HG03439 (cell line): ENCODE measurements at regions not wholly inside any gene's neighbourhood (a gene's known extent, or its start where the extent isn't known, plus 50 kb on each side); places are given as distances from the start of the nearest gene placed in this dataset.
"Not testable (repeated sequence)": the region's sequence is repeated elsewhere in the genome, so short reads cannot be mapped to it uniquely, and the experiment has no call there.

Experiments used
- ATAC-seq: cut with Tn5 transposase; IDR thresholded peaks from one replicate; pipeline ENCODE4 v1.9.1; 2021; ENCODE audit warnings: mild to moderate bottlenecking, moderate library complexity; ENCODE audit not compliant: unreplicated experiment

DNA sequence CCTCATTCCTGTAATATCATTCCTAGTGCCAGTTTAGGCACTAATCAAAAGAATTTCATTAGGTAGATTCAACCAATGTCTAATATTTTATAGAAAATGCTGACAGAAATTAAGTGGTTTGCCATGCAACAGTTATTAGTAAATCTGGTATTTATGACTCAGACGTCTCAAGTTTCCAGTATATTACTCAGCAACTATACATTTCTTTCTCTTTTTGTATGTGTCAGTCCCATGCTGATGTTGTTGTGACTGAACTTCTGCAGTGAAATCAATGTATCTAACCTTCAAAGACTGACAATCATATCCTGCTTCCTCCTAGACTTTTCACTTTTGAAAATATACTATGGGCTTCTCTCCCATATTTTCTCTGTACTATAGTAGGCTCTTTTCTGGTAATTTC lies 822.5 kb downstream of the NR2F1-AS1 start:
- no peak for ATAC-seq

- no peak for ATAC-seq
Measured at GRCh38 chr5:92749943-92750342, 831.1 kb downstream of the NR2F1-AS1 start.

DNA sequence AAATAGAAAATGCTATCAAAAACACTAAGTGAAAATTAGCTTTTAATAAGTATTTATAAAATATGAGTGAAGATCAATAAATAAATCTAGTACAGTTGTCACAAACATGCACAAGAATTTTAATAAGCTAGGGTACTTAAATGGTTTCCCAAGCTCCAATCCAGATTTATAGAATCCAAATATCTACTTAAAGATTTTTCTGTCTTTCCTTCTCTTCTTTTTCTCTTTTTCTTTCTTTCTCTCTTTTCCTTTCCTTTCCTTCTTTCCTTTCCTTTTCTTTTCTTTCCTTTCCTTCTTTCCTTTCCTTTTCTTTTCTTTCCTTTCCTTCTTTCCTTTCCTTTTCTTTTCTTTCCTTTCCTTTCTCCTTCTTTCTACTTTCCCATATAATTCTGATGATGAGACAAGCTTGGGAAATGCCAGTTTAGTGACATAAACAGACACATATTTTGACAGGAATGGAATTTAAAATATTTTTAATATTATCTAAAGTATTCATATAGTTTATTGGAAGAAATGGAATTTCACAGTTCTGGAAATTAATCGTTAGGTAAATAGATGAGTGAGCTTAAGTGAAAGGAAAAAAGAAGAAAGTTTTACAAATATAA lies 832.8 kb downstream of the NR2F1-AS1 start:
- ATAC-seq: no peak

DNA sequence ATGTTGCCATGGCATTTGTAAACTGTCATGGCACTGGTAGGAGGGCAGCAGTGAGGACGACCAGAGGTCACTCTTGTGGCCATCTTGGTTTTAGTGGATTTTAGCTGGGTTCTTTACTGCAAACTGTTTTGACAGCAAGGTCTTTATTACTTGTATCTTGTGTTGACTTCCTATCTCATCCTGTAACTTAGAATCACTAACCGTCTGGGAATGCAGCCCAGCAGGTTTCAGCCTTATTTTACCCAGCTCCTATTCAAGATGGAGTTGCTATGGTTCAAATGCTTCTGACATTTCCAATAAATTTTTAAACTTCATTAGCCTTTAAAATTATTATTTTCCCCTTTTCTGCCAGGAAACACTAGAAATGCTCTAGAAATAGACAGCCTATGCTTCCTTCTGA lies 839.1 kb downstream of the NR2F1-AS1 start:
- no peak for ATAC-seq

DNA sequence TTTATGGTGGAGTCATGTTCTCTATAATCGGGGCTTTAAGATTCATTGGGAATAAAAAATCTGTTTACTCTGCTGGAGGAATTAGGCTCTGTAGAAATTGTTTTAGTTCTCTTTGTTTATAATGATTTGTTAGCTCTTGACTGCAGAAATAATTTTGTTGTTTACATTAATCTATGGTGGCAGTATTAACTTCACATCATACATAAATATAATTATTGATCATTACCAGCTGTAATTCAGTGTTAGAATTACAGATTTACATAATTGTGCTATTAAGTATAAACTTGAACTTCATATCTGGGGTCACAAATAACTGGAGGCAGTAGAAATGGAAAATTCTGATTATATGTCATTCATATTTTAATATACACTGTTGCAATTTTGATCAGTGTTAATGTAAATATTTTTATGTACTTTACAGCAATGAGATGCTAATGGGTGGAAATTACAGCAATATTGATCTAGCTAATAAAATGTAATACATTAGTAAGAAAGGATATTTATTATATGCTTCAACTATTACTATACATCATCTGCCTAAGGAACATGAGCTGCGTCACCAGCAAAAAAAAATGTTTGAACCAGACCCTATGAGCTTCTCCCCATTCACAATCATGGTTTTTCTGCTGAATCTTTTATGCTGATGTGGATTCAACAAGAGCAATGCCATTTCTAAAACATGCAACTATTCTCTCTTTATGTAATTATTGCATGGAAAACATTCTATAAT lies 846.6 kb downstream of the NR2F1-AS1 start:
- ATAC-seq: no peak

DNA sequence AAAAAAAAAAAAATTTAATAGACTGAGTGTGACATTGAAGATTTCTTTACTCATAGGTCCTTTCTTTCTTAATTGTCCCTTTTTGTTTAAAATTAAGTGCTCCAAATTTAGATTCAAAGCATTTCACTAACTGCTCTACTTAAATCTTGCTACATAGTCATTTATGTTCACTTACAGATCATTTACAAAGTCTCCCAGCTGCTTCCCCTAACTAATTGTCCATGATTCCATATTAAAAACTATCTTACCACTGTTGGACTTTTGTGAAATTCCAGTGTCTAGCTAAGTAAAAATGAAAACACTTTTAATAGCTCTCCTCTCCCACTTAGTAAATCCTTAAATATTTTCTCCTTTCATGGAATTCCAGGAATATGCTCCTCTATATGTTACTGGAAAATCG lies 850.5 kb downstream of the NR2F1-AS1 start:
- no peak for ATAC-seq

- ATAC-seq: no peak
Measured at GRCh38 chr5:92729088-92729487, 851.9 kb downstream of the NR2F1-AS1 start.

DNA sequence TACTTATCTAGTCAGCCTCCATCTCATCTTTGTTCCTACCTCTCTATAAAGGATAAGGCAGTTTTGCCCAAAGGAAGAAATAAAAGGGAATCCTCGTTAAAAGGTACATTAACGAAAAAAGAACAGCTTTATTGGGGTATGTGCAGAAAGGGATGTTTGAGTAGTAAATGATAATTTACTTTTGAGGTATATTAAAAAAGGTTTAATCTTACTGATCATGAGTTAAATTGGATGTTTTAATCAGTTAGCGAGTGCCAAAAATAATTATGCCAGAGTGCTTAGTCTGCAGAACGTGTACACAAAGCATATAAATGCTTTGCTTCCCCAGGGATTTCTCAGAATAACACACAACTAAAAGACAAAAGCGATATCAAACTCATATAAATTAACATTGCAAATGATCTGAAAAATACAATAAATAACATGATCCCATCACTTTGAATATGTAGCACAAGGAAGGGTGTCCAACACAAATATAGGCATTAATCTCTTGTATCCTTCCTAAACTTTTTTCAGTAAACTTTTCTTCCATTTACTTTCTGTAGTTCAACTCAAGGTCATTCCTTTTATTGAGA lies 865.0 kb downstream of the NR2F1-AS1 start:
- no peak for ATAC-seq

DNA sequence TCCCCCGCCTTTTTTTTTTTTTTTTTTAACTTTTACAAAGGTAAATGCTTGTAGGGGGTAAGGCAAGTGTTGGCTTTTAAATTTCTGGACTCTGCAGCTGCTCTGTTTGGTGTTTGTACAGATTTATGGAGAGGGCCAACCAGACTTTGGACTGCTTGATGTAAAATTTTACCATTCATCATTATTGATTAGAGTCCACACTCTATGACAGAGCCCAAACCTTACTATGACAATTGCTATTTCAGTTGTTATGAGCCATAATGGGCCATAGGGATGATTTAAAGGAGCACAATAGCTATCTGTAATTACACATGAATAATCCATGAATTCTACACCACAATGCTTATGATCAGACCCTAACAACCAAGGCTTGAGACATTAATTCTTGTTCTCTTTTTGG lies 867.2 kb downstream of the NR2F1-AS1 start:
- ATAC-seq: no peak

DNA sequence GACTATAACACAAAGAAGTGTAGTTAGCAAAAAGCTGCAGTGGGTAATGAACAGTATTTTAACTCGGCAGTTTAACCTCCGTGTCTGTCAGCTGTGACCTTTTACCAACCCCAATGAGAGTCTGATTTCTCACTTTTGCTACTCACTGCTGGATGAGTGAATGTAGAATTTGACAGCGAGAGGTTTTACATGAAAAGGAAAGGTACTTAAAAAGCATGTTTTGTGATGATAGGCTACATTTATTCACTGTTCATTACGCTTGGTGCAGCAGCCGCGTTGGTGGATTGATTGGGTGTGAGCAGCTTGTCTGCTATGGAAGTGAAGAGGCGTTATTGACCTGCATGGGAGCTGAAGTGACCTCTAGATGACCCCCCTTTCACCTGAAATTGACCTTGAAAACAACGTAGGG lies 867.7 kb downstream of the NR2F1-AS1 start:
- no peak for ATAC-seq

- no peak for ATAC-seq
Measured at GRCh38 chr5:92711956-92712355, 869.1 kb downstream of the NR2F1-AS1 start.

DNA sequence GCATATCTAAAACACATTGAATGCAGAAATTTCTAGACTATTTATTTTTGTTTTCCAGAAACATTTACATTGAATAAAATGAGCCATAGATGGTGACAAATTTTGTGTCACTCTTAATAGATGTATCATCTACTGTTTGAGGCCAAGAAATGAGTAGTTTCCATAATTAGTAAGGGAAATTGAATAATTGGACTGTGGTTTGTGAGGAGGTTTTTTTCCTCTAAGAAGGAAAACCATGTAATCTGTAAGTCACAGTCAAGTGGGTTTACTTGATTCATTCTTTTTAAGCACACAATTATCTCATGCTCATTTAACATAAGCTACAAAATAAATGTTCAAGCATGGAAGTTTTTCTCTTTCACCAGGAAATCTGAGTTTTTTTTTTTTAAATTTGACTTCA lies 876.4 kb downstream of the NR2F1-AS1 start:
- no peak for ATAC-seq

DNA sequence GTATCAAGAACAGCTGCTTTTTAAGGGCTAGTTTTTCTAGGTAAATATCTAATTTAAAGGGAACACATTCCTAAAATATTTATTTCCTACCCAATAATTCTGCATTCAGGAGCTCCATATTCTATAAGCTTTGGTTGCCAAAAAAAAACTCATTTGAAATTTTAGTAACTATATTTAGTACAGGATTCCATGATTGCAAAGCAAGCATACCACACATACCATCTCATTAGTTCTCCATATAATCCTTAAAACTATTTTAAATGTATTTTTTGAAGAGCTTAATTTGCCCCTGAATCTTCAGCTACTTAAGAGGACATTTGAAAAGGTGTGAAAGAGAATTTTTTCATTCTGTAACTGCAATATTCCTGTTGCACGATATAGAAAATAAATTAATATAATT lies 877.0 kb downstream of the NR2F1-AS1 start:
- ATAC-seq: no peak

- no peak for ATAC-seq
Measured at GRCh38 chr5:92695123-92696003, 885.7 kb downstream of the NR2F1-AS1 start.

- no peak for ATAC-seq
Measured at GRCh38 chr5:92694067-92694466, 887.0 kb downstream of the NR2F1-AS1 start.

GRCh38 chr5:92691955-92692354 lies 889.1 kb downstream of the NR2F1-AS1 start:
- ATAC-seq: not testable (repeated sequence)

- no peak for ATAC-seq
Measured at GRCh38 chr5:92687821-92688722, 892.9 kb downstream of the NR2F1-AS1 start.

- ATAC-seq: no peak
Measured at GRCh38 chr5:92678640-92679039, 902.4 kb downstream of the NR2F1-AS1 start.

DNA sequence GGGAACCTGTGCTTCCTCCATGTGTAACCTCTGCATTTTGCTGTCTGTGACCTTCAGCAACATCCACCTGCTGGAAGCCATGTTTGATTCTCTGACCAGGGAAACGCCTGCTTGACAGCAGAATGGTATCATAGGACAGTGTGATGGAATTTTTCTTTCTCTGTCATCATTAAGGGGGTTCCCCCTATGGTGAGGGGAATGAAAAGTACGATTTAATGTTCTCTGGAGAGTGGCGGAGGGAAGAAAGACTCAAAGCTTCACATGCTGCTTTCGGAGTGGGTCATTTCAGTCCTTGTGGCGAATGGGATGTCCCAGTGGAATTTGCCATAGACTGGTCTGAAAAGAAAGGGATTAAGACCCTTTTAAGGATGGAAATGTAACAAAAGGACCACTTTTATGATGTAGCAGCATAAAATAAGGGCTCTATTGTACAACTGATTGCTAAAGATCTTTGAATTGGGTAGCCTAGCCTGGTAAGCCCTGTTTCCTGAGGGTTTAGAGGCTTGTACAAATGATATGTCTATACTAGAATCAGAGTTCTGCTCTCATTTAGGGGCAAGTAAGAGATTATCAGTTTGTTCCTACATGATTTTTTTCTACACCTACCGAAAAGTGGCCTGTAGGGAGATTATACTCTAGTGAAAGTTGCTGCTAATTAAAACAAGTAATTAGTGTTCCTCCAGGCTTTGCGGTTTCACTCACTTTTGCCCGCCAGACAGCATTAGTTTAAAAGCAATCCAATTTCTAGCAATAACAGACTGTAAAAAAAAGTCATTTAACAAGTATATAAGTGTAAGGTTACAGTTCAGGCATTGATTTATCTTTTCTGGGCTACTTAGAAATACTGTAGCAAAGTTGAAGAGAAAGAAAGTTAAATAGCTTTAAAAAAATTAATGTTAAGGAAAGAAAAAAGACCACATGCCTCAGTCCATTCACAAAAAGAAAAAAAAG lies 904.5 kb downstream of the NR2F1-AS1 start:
- ATAC-seq: no peak
